GM04503 (cell line): ENCODE measurements at regions not wholly inside any gene's neighbourhood (a gene's known extent, or its start where the extent isn't known, plus 50 kb on each side); places are given as distances from the start of the nearest gene placed in this dataset.

ENCODE experiments used
- DNase-seq: peaks from one replicate; pipeline ENCODE4 v3.0.0-alpha.2; 2012; ENCODE audit warnings: low read depth

DNA sequence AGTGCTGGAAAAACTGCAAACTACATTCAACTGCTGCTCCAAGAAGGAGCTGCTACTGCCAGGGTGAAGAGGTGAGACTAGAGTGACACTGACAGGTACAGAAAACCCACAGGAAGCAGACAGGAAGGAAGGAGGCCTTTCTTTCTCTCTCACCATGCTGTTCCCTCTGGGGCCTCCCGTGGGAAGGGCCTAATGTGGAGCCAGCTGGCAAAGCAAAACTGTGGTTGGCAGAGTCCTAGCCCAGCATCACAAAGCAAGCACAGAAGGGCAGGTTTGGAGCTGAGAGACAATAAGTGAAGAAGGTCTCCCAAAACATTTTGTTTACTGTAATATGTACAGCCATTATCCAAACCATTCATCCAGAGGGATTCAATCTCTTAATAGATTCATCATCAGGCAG, 122.5 kb upstream of the MAX start:
- DNase-seq = no peak

DNA sequence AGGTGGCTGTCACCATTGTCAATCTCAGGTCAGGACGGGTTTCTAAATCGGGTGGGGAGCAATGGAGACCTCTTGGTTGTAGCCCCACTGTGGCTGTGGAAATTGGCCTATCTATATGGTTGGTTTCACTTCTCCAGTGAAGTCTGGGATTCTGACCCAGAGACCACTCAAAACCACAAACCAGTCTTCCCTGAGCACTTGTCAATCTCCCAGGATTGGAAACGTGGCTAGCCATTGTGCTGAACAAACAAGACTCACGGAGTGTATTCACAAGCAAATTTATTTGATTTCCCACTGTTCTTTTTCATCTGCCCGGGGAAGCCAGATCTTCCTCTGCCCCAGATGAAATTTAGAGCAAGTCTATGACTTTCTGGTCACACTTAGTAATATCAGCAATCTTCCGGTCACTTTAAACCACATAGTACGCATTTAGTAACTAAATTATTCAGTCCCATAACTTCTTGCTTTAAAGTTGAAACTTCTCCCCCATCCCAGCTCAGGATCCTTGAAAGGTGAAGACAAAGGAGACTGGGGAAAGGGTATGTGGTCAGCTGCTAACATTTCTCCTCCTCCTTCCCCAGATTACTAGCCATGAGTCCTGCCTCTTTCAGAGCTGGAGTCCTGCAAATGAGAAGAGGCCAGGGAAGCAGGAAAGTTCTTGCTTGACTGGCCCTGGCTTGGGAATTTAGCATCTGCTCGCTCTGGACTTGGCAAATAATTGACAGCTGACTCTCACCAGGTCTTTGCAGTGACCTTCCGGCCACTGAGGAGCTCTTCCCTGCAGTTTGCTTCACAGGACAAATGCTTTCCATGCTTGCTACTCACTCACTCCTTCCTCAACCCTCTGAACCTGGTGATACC, 123.2 kb upstream of the MAX start:
- DNase-seq = no peak

DNA sequence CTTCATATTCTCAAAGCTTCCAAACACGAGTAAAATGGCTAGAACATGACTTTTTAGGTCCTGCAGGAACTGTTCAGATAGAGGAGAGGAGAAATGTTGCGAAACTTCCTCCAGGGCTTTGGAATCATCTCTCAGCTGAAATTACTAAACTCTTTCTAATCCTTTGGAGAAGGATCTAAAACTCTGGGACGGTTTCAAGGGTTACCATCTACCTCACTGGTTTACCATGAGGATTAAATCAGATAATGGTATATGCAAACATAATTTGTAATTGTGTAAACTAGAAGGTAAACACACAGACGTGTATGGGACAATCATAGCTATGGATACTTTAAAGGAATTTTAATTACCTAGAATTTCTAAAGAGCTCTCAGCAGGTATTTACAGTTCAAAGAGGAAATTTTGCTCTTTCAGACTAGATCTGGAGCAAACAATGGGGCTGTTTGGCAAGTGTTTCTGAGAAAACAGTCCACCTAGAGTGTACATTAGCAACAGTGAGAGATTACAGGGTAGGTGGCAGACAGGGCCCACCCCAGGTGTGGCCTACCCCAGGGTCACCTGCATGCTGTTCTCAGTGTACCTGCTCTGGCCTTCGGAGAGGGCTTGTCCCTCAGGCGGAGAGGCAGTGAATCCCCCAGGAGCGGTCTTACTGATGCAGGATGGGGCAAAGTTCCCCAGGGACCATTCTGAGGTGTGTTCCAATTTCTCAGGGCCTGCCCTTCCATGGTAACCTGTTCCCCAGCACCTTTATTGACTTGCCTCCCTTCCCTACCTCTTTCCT, 124.7 kb upstream of the MAX start:
- DNase-seq = no peak

DNA sequence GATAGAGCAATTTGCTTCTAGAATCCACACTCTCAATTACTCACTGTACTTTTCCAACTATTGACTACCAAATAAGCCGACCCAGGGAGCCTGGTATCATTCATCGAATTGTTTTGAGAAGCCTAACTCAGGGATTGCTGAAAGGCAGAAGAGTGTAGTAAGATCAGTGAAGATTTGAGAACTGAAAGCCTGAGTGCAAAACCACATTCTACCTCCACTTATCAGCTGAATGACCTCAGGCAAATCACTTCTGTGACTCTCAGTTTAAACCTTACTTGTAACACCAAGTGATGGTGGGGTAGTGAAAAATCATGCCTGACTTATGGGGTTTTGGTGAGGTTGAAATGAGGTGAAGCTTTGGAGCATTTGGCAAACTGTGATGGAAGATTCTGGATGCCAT, 126.1 kb upstream of the MAX start:
- no peak for DNase-seq

DNA sequence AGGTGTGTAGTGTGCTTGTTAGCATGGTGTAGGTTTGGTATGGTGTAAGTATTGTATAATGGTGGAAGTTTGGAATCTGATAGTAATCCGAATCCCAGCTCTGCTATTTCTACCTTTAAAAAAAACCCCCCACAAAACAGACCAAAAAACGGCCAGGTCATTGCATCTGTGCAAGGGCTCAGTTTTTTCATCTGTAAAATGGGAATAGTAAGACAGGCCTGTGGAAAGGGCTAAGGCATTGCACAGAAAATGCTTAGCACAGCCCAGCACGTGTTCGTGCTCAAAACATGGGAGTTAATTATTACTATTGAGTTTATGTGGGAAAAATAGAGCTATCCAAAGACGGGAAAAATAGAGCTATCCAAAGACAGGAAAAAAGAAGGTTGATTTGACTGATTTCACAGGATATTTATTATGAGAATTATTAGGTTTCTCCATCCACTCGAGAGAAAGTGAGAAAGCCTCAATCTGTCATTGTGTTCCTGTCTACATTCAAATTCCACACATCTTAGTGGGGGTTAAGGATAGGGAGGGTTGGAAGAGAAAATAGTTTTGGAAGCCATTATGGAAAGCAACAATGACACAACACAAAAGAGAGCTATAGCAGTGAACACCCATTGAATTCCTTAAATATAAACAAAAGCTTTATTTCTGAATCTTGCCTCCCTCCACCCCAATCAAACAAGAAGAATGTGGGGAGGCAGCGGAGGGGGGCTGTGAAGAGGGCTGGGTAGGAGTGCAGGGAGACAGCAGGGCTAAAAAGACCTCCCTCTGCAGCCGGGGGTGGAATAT, 126.8 kb upstream of the MAX start:
- no peak for DNase-seq

DNA sequence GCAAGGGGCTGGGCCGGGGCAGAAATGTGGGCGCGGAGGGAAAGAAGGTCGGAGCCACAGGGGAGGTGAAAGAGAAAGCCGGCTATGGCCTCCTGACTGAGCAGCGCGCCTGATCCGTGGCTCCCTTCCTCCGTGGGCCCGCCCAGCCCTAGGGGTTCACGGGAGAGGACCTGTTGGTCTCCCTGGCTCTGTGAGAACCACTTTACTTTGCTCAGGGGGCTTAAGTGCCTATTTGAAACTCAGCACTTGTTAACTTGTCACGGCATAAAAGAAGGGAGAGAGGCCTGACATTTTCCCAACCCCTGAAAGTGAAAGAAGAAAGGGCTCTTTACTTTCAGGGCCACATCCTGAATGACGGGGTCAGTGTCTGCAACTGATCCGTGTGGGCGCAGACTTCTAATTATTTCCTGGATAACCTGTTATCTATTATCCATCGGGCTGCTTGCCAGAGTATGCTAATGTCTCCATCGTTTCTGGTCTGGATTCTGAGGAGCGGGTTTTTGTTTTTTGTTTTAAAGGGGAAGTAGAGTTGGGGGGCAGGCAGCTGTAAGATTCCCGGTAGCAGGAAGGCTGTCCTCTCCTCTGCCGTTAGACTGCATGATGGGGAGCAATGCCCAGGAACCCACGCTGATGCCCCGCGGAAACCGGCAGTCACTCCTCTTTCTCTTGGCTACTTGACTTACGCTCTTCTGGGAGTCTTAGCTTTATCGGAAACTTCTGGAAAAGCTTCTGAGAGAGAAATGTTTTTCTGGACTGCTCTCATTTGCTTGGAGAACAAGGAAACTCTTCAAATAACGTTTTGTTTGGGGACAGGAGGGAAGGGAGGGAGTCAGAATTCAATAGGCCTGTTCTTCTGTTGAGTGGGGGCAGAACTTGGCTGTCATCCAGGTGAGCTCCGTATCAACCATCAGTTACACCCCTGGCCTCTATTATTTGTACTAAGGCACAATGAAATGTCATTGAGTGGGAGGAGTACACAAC, 127.7 kb upstream of the MAX start:
- DNase-seq = no peak

DNA sequence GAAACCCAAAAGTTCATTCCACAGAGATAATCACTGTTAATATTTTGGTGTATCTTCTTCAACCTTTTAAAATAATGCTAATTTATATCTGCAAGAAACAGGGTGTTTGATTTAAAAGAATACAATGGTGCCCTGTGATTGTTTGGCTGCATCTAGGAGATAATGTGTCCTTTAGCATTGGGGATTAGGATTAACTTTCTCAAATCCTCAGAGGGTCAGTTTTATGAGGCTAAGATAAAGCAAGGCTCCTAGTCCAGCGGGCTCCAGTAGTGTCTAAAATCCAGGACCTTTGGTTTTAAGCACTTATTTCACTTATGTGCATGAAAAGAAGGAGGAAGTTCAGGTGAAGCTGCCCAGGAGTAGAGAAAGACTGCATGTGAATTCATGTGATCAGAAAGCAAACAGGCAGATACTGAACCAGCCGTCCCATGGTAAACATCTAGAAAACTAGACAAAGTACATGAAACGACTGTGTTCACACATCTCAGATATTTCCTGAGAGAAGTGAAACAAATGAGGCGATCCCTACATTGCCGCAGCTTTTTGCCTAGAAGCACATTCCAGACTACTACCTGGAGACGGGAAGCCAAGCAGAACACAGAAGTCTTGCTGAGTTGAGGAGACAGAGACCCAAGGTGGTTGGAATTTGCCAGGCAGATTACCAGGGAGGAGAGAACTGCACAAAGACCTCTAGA, 129.1 kb upstream of the MAX start:
- DNase-seq = no peak

DNA sequence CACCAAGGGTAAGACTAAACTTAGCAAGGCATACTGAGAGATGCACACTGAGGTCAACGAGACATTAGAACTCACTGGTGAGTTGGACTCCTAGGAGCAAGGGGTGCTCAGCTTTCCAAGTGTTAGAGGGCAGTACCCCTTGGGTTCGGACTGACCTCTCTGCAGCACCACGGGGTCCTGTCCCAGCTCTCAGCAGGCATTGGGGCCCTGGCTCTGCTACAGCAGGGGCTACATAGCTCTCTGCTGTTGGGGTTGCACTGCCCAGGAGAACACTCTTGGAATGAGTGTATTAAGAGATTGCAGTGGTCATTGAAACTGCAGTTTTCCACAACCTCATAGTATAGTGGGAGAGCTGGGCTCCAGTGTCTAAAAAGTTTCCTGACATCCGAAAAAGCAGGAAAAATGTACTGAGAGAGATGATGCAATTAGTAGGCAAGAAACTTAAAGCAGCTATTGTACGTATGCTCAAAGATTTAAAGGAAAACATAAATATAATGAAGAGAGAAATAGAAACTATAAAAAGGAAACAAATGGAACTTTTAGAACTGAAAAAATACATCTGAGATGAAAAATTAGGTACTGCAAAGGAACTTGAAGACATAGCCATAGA, 132.5 kb upstream of the MAX start:
- DNase-seq = no peak

DNA sequence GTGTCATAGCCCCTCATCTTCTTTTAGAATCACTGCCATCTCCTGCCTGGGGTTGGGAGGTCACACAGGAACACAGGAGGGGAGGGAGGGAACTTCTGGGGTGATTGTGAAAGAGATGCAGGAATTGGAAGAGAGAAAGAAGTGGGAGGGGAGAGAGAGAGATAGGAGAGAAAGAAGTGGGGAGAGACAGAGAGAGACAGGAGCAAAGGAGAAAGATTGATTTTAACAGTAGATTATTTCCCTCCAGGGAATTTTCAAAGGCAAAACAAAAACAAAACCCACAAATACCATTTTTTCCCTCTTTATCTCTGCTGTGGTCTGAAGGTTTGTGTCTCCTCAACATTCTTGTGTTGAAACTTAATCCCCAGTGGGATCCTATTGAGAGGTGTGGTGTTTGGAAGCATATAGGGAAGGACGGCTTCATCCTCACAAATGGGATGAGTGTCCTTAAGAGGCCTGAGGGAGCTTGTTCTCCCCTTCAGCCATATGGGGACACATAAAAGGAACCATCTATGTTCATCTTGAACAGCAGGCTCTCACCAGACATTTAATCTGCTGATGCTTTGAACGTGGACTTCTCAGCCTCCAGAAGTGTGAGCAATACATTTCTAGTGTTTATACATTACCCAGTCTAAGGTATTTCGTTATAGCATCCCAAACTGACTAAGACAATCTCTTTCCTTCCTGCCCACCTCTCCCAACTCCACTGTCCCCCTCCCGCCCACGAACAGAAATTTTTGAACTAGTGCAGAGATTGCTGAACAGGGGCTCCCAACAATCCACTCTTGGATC, 134.9 kb upstream of the MAX start:
- no peak for DNase-seq

DNA sequence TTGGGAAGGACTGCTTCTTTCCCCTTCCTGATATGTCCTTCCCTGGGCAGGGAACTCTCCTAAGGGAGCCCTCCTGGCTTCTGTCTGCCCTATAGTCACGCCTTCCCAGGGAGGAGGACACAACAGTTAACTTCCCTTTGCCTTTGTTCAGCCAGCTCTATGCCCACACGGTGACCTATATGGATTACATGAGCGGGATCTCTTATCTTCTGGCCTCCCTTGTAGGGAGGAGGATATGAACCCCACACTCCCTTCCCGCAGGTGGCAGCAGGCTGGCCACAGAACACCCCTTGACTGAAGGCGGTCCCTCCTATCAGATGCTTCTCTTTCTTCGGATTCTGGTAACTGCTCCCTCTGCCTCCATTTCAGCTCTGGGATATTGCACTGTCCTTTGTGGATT, 135.6 kb upstream of the MAX start:
- no peak for DNase-seq

DNA sequence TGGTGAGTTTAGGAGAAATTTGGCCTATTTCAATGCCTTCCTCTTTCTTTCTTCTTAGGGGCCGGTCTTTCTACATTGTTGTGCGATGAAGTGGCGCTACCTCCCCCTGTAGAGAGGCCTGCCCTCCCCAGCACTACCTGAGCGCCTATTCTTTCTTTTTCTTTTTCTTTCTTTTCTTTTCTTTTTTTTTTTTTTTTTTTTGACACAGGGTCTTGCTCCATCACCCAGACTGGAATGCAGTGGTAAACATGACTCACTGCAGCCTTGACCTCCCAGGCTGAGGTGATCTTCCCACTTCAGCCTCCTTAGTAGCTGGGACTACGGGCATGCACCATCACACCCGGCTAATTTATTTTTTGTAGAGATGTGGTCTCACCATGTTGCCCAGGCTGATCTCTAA, 136.1 kb upstream of the MAX start:
- peak; percentile 79 for DNase-seq

DNA sequence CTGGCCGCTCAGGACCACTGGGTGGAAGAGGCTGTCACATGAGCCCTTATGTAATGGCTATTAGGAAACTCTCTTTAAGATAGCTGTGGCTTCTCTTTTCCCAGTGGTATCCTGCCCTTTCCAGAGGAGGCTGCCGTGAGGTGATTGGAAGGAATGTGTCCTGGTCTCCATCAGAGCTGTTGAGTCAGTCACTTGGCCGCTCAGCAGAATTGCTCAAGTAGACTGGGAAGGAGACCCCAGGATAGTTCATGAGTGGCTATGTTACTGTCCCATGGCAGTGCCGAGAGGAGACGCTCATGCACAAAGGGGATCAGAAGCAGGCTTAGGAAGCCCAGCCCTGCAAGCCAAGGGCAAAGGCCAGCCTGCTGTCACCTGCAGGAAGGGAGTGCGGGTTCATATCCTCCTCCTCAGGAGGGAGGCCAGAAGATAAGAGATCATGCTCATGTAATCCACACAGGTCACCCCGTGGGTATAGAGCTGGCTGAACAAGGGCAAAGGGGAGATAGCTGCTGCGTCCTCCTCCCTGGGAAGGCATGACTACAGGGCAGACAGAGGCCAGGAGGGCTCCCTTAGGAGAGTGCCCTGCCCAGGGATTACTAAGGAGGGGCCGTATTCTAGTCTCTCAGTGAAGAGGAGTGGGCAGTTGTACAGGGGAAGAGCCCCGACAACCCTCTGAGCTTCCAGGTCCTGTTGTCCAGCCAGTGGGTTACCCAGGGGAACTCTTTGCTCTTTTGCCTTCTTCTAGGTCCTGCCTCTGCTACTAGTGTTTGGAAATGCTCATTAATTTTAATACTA, 137.0 kb upstream of the MAX start:
- peak; percentile 84 for DNase-seq

DNA sequence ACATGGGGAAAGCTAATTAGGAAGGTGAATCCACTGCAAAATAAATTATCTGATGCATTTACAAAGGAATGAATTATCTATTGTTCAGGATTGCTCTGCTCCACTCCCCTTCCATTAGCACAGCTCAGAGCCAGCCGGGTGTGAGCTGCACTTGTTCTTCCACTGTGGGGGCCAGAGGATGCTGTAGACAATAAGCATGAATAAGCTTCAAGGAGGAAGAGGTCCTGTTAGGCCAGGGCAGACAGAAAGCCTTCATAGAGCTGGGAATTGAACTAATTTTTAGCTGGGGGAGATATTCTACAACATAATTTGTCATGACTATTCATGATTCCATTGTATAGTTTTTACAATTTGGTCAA, 137.6 kb upstream of the MAX start:
- no peak for DNase-seq

DNA sequence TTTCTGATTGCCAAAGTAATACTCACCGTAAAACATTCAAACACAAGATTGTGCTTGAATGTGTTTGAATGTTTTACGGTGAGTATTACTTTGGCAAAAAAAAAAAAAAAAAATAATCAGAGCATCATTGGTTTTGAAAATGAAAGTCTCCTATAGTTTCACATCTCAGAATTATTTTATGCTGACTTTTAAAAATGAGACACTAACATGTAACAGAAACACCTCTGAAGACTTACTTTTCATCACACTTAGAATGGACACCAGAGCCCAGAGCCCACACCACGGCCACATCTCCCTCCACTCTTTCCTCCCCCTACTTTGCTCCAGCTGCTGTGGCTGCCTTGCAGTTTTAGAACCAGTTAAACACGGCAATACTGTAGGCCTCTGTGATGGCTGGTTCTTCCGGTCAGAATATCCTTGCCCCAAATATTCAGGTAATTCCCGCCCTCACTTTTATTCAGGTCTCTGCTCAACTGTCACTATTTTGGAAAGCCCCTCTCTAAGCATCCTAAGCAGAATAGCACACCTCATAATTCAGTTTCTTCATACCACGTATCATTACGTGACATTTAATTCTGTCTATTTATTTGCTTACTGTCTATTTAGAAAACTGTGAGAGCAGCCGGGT, 138.9 kb upstream of the MAX start:
- no peak for DNase-seq

DNA sequence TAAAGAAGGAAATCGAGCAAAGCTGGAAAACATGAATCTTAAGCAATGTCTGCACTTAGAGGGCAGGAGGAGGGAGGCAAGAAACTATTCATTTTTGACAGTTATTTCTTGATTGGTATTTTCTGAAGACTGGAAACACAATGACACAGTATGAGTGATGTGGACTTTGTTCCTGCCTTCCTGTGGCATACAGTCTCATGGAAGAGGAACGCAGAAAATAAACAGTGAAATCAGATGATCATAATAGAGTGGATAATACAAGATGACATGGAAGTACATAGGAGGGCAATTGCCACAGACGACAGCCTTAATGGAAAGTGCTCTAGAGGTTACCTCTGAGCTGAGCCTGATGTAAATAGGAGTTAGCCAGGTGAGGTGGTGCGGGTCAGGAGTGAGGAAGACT, 140.4 kb upstream of the MAX start:
- no peak for DNase-seq

DNA sequence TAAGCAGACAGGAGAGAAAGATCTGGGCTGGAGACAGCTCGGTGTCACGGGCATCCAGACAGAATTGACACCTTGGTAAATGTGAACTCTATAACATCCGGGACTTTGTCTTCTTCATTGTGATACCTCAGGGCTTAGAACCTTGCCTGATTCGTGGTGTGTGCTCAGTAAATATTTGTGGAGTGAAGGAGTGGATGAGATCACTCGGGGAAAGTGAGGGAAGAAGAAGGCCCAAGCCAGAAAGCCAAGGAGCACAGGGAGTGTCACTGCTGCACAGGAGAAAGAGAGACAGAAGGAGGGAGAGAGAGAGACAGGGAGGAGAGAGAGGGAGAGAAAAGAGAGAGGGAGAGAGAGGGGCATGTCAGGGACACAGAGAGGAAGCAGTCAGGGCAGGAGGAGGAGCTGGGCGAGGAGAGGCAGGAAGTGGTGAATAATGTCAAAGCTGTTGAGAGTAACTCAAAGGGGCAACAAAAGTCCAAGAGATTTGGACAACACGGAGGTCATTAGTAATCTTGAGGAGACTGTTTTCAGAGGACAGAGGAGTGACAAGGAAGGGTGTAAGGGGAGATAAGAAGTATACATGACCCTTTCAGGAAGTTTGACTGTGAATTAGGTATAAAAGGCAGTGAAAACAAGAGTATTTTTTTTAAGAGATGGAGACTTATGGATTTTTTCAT, 141.6 kb upstream of the MAX start:
- DNase-seq = no peak

DNA sequence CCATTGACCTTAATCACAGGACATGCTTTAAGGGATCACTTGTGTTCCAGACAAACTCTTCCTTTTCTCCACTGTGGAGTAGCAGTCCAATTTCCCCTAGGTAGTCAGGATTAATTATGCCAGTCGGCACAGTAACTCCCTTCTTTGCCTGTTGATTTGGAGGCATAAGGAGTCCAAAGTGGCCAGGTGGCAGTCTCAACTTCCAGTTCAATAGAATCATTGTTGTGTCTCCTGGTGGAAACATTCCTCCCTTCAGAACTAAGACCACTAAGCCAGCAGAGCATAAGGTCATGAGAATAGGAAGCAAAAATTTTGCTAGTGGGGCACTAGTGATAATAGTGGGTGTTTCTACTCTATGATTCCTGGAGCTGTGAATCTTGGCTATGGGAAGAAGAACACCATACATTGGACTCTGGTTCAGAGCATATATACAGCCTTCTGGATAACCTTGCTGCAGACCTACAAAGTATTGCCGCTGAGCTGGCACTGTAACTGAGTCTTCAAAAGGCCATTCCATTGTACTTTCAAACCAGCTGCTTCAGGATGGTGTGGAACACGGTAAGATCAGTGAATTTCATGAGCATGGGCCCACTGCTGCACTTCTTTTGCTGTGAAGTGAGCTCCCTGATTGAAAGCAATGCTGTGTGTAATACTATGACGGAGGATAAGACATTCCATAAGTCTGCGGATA, 147.3 kb upstream of the MAX start:
- no peak for DNase-seq
